HUES48 (cell line): ENCODE measurements at regions not wholly inside any gene's neighbourhood (a gene's known extent, or its start where the extent isn't known, plus 50 kb on each side); places are given as distances from the start of the nearest gene placed in this dataset.

ENCODE experiments used
- H3K27ac ChIP-seq: one replicate; pipeline ENCODE4 v1.7.0; 2013; ENCODE audit warnings: low read depth, low read length, inconsistent platforms
- H3K27me3 ChIP-seq: 2 replicates; pipeline ENCODE4 v1.6.1; 2013; ENCODE audit warnings: mild to moderate bottlenecking, low read length; ENCODE audit not compliant: control insufficient read depth, insufficient read depth
- H3K36me3 ChIP-seq: 2 replicates; pipeline ENCODE4 v1.6.1; 2013; ENCODE audit warnings: low read length; ENCODE audit not compliant: control insufficient read depth, insufficient read depth
- H3K4me1 ChIP-seq: 2 replicates; pipeline ENCODE4 v1.6.1; 2013; ENCODE audit warnings: mild to moderate bottlenecking, low read length; ENCODE audit not compliant: control insufficient read depth, insufficient read depth
- H3K4me3 ChIP-seq: 2 replicates; pipeline ENCODE4 v1.5.1; 2013; ENCODE audit warnings: mild to moderate bottlenecking, low read depth, low read length
- H3K9ac ChIP-seq: 2 replicates; pipeline ENCODE4 v1.6.1; 2013; ENCODE audit warnings: mild to moderate bottlenecking, low read depth, low read length, moderate library complexity
- H3K9me3 ChIP-seq: 2 replicates; pipeline ENCODE4 v1.6.1; 2013; ENCODE audit warnings: low read length; ENCODE audit not compliant: control insufficient read depth, insufficient read depth

DNA sequence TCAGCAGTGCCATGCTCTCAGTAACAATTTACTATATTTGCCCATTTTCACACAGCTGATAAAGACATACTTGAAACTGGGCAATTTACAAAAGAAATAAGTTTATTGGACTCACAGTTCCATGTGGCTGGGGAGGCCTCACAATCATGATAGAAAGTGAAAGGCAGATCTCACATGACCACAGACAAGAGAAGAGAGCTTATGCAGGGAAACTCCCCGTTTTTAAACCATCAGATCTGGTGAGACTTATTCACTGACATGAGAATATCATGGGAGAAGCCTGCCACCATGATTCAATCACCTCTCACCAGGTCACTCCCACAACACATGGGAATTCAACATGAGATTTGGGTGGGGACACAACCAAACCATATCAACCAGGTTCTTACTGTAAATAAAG lies 112.1 kb upstream of the C1orf87 start:
- Histone ChIP-seq H3K4me1 (no peaks in the 10 kb centered on the region), H3K36me3 (no peaks in the 10 kb centered on the region), H3K9me3 (peaks cover 14% of the 10 kb centered on the region)

GRCh38 chr1:60184521-60184920 lies 111.0 kb upstream of the C1orf87 start:
- Histone ChIP-seq H3K27me3 (no peaks in the 10 kb centered on the region), H3K27ac (no peak overlapping the region), H3K36me3 (no peaks in the 10 kb centered on the region), H3K9ac (no peak overlapping the region), H3K4me1 (no peaks in the 10 kb centered on the region), H3K9me3 (peaks cover 14% of the 10 kb centered on the region), H3K4me3 (no peak overlapping the region)

More for the DNA sequence above, 112.1 kb upstream of the C1orf87 start:
- no peak overlapping the region for H3K27ac ChIP-seq
- no peak overlapping the region for H3K9ac ChIP-seq
- no peak overlapping the region for H3K4me3 ChIP-seq
- no peaks in the 10 kb centered on the region for H3K27me3 ChIP-seq

DNA sequence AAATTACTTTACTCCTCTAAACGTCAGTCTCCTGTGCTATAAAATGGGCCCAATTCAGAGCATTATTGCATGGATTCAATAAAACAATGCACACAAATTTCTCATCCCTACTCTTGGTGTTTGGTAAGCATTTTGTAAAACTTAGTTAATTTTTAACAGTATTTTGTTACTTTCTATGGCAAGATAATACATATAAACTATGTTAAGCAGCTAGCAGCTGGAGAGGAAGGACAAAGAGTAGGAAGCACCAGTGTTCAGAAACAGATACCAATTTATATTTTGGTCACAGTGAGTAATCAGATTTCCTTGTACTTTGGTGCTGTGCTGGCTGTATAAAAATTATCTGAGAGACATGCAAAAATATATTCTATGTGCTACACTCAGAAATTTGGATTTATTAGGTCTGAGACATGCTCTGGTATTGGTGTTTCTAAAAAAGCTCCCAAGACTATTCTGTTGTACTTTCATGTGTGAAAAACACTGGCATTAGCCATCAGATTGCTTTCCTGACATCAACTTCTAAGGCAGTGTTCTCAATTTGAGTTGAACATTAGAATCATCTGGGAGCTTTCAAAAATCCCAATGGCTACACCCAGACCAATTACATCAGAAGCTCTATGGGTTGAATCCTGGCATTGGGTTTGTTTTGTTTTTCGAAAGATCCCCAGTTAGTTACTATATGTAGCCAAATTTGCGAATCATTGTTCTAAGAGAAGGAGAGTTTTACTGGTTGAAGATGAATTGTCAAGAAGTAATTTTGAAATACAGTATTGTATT lies 100.3 kb upstream of the C1orf87 start:
- Histone ChIP-seq H3K4me3 (no peak overlapping the region), H3K4me1 (no peaks in the 10 kb centered on the region), H3K27ac (no peak overlapping the region), H3K9me3 (no peaks in the 10 kb centered on the region), H3K36me3 (no peaks in the 10 kb centered on the region), H3K27me3 (no peaks in the 10 kb centered on the region), H3K9ac (no peak overlapping the region)

DNA sequence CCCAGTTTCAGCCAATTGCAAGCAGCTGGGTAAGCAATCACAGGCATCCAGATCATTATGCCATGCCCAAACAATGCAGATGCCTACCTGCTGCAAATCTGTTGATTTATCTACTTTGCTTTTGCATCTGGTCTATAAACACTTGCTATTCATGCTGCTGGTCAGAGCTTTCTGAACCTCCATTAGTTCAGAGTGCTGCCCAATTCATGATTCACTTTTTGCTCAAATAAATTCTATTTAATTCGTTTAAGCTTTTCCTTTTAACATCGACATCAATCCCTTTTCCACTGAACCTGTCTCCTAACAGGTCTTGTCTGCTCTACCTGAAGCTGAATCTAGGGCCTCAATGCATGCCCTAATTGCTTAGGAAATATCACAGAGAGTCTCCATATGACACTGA lies 99.4 kb upstream of the C1orf87 start:
- H3K9ac ChIP-seq, result no peak overlapping the region
- no peaks in the 10 kb centered on the region for H3K4me1 ChIP-seq
- no peaks in the 10 kb centered on the region for H3K36me3 ChIP-seq
- no peaks in the 10 kb centered on the region for H3K27me3 ChIP-seq
- H3K4me3 ChIP-seq, result no peak overlapping the region
- no peaks in the 10 kb centered on the region for H3K9me3 ChIP-seq
- no peak overlapping the region for H3K27ac ChIP-seq

DNA sequence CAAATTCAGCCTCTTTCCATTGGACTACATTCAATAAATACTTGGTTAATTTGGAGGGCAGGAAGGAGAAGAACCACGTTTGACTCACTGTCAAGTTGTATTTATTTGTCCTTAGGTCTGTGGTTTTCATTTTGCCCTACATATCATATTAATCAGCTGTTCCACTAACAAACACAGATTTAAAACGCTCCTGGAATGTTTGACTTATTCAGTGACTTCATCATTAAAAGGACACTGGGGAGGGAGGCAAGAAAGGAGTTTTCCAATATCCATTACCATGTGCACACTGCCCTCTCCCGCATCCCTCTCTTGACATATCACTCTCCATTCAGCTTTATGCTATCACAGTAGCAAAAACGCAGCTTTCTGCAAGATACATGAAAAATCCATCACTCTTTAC lies 98.2 kb upstream of the C1orf87 start:
- H3K4me1 ChIP-seq, result no peaks in the 10 kb centered on the region
- H3K4me3 ChIP-seq, result no peak overlapping the region
- H3K9ac ChIP-seq, result no peak overlapping the region
- no peaks in the 10 kb centered on the region for H3K36me3 ChIP-seq
- H3K27me3 ChIP-seq, result no peaks in the 10 kb centered on the region
- H3K9me3 ChIP-seq, result no peaks in the 10 kb centered on the region
- H3K27ac ChIP-seq, result no peak overlapping the region

DNA sequence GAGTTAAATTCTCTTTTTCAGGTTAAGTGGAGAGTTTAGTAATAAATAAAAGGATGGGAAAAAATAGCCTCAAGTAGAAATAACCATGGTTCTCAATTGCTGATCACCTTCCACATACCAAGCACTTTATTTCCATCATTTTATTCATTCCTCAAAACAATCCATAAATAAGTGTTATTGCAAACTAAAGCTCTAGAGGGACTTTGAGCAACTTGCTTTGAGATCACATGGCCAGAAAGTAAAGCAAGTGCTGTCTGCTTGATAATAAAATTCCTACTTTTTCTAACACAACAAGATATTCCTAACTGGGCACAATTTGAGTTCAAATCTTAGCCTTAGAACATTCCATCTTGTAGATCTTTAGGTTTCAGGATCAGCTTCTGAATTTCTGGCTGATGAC lies 97.1 kb upstream of the C1orf87 start:
- Histone ChIP-seq H3K4me1 (no peaks in the 10 kb centered on the region), H3K4me3 (no peak overlapping the region), H3K9ac (no peak overlapping the region), H3K36me3 (no peaks in the 10 kb centered on the region), H3K27me3 (no peaks in the 10 kb centered on the region), H3K9me3 (no peaks in the 10 kb centered on the region), H3K27ac (no peak overlapping the region)

- Histone ChIP-seq H3K27ac (no peak overlapping the region), H3K9me3 (no peaks in the 10 kb centered on the region), H3K9ac (no peak overlapping the region), H3K36me3 (no peaks in the 10 kb centered on the region), H3K4me1 (no peaks in the 10 kb centered on the region), H3K27me3 (no peaks in the 10 kb centered on the region), H3K4me3 (no peak overlapping the region)
Measured at GRCh38 chr1:60169206-60169605, 95.6 kb upstream of the C1orf87 start.

DNA sequence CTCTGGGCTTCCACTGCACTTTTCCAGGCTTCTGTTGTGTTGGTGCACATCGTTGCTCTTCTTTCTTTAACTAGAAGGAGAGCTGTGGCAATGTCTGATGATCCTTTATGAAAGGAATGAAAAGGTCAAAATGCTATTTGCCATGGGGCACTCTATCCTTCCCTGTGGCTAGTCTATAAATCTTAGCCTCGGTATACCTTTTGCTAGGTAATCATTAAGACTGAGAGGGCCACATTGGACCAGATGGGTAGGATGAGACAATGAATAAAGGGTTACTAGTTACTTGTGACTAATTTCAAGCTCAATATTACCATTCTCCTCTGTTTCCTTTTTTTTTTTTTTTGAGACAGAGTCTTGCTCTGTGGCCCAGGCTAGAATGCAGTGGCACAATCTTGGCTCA lies 89.4 kb upstream of the C1orf87 start:
- Histone ChIP-seq H3K4me1 (no peaks in the 10 kb centered on the region), H3K27ac (no peak overlapping the region), H3K36me3 (no peaks in the 10 kb centered on the region), H3K9ac (no peak overlapping the region), H3K9me3 (no peaks in the 10 kb centered on the region), H3K27me3 (no peaks in the 10 kb centered on the region), H3K4me3 (no peak overlapping the region)

DNA sequence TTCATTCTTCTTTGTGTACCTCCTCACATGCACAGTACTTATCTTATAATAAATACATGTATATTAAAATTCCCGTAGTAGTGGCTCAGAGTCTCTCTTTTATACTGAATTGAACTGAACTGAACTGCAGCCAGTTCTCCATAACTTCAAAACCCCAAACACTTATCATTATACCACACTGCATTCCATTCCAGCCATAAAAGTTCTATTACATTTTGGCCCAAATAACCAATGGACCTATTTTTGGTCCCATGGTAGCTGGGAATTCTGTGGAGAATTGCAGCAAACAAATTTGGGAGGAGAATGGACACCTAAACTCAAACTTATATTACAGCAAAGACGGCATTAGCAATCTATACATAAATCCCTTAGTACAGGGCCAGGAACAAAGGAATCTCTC lies 86.6 kb upstream of the C1orf87 start:
- no peak overlapping the region for H3K4me3 ChIP-seq
- H3K36me3 ChIP-seq, result no peaks in the 10 kb centered on the region
- H3K27ac ChIP-seq, result no peak overlapping the region
- no peak overlapping the region for H3K9ac ChIP-seq
- no peaks in the 10 kb centered on the region for H3K9me3 ChIP-seq
- H3K4me1 ChIP-seq, result no peaks in the 10 kb centered on the region
- no peaks in the 10 kb centered on the region for H3K27me3 ChIP-seq

- Histone ChIP-seq H3K9ac (no peak overlapping the region), H3K36me3 (no peaks in the 10 kb centered on the region), H3K4me1 (no peaks in the 10 kb centered on the region), H3K4me3 (no peak overlapping the region), H3K9me3 (no peaks in the 10 kb centered on the region), H3K27me3 (no peaks in the 10 kb centered on the region), H3K27ac (no peak overlapping the region)
Measured at GRCh38 chr1:60156371-60156770, 82.8 kb upstream of the C1orf87 start.

DNA sequence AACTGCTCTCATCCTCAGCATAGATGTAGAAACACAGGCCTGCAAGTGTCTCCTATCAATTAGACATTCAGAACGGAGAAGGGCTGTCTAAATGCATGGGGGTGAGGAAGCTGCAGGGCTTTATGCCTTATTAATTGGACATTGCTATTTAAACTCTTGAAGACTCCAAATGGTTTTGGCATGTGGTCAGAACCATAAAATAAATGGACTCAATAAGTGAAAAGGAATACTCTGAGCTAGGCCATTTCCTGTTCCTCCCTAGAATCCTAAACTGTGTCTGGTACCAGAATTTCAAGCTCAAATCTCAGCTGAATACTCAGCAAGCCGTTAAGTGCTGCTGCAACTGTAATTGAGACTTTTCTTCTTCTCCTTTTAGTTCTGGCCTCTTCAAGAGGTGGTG lies 80.4 kb upstream of the C1orf87 start:
- H3K27ac ChIP-seq, result no peak overlapping the region
- no peaks in the 10 kb centered on the region for H3K4me1 ChIP-seq
- no peak overlapping the region for H3K4me3 ChIP-seq
- H3K36me3 ChIP-seq, result no peaks in the 10 kb centered on the region
- no peaks in the 10 kb centered on the region for H3K27me3 ChIP-seq
- H3K9me3 ChIP-seq, result no peaks in the 10 kb centered on the region
- H3K9ac ChIP-seq, result no peak overlapping the region
